Sciatic nerve (tissue), 2 donors: ENCODE measurements at regions not wholly inside any gene's neighbourhood (a gene's known extent, or its start where the extent isn't known, plus 50 kb on each side); places are given as distances from the start of the nearest gene placed in this dataset.

Source experiments
- ATAC-seq: fragments of 200-7000 bp; cut with Tn5 transposase; one replicate; pipeline ENCODE4 v1.9.1; 2020; ENCODE audit warnings: mild to moderate bottlenecking, moderate library complexity
- DNase-seq: peaks from one replicate; pipeline ENCODE4 v3.0.0-alpha.2; 2020; ENCODE audit warnings: low spot score
- intact Hi-C: fragments of 100-400 bp; cut with DNase I; formaldehyde crosslinking; loops from one replicate; pipeline ENCODE4 v1.14.2; 2022
- donor health status: DM: no; HTN: no; CAD: no.
- donor health status: DM: no; HTN: no; CAD: no.

GRCh38 chr14:44791730-44792129 lies 170.0 kb downstream of the KLHL28 start:
- DNase-seq (no peak), ATAC-seq (no peak)
- intact Hi-C loops: no loop called here

GRCh38 chr14:44788612-44789011 lies 173.1 kb downstream of the KLHL28 start:
- ATAC-seq (no peak), DNase-seq (no peak)
- intact Hi-C loops: no loop called here

GRCh38 chr14:44785096-44785495 lies 176.7 kb downstream of the KLHL28 start:
- no peak for ATAC-seq
- DNase-seq: no peak
- intact Hi-C loops: no loop called here

DNA sequence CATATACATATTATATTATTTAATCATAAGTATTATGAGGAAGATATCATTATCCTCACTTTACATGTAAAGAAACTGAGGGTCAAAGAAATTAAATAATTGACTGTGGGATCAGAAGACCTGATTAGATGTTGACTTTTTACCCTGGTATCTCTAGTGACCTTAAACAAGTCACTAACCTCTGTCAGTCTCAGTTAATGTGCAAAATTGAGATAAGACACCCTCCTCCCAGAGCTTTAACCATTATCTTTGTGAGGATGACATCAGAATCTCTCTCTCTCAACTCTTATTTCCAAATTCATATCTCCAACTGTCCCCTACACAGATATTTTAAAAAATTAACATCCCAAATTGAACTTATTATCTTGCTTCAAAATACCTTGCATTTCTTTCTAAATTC lies 177.8 kb downstream of the KLHL28 start:
- no peak for DNase-seq
- intact Hi-C loops: no loop called here
- no peak for ATAC-seq

GRCh38 chr14:44782775-44783238 lies 178.9 kb downstream of the KLHL28 start:
- intact Hi-C loops: no loop called here
- no peak for DNase-seq
- ATAC-seq: peak; percentile 75

DNA sequence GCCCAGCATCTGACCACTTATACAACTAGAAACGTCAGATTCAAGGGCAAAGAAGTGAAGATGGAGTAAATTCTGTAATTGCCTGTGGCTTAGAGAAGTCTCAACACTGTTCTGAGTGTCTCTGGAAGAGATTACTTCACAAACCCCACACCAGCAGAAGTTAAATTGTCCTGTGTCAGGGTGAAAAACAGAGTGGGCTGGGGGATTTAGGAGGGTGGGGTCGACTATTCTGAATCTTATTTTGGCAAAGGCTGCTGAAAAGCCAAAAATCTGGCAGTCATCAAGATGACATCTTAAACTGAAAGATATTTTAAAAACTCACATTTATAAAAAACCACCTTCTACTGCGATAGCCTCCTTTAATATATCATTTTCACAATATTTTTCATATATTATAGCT lies 180.8 kb downstream of the KLHL28 start:
- DNase-seq: no peak
- intact Hi-C loops: no loop called here
- no peak for ATAC-seq

DNA sequence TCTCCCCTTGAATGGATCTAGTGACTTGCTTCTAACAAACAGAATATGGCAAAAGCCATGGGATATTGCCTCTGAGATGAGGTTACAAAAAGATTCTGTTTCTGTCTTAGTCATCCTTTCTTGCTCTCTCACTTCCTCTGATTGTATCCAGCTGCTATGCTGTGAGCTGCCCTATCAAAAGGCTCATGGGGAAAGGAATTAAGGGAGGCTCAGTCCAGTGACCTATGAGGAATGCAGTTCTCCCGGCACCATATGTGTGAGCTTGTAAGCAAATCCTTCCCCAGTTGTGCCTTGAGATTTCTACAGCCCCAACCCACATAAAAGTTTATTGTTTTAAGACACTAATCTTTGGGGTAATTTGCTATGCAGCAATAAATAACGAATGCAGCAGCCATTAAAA lies 183.1 kb downstream of the KLHL28 start:
- DNase-seq (no peak), ATAC-seq (peak; percentile 68)
- intact Hi-C loops: no loop called here

DNA sequence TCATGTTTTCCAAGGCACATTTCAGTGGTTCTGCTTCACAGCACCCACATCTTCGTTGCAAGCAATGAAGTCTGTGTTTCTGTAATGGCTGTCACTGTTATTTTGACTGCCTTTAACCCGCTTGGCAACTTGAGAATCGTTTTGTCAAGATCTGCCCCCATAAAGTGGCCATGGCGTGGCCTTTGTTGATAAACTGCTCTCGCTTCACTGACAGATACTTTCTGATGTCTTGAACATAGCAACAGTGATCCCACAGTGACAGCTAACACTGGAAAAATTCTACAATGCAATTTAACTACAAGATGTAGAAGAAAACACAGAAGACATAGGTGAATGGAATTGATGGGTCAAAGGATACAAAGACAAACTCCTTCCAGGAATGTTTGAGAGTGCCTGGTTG lies 184.2 kb downstream of the KLHL28 start:
- ATAC-seq (no peak), DNase-seq (no peak)
- intact Hi-C loops: no loop called here

GRCh38 chr14:44775248-44775647 lies 186.5 kb downstream of the KLHL28 start:
- DNase-seq (no peak), ATAC-seq (no peak)
- intact Hi-C loops: no loop called here

DNA sequence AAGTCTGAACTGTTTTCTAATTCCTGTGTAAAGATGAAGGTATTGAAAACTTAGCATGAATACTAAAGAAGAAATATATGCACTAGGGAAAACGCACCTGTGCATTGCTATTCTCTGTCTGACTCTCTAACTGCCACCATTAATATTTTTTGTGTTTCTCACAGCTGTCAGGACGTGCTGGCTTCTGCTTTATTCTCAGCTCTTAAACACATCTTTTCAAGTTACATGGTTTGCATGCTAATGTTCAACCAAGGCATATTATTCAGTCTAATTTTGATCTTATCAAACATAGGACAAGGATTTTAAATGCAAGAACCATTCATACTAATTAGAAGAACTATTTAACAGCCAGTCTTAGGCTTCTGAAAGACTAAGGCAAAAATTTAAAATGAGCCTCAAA lies 187.4 kb downstream of the KLHL28 start:
- ATAC-seq (no peak), DNase-seq (no peak)
- intact Hi-C loops: no loop called here

- DNase-seq (no peak), ATAC-seq (no peak)
- intact Hi-C loops: no loop called here
Observed at GRCh38 chr14:44771496-44771895, 190.3 kb downstream of the KLHL28 start.

GRCh38 chr14:44770201-44770600 lies 191.5 kb downstream of the KLHL28 start:
- intact Hi-C loops: no loop called here
- no peak for ATAC-seq

GRCh38 chr14:44768935-44769334 lies 192.8 kb downstream of the KLHL28 start:
- ATAC-seq (no peak), DNase-seq (no peak)
- intact Hi-C loops: no loop called here

More at GRCh38 chr14:44770201-44770600, 191.5 kb downstream of the KLHL28 start:
- DNase-seq: no peak

GRCh38 chr14:44767646-44768173 lies 194.0 kb downstream of the KLHL28 start:
- intact Hi-C loops: no loop called here
- ATAC-seq (no peak), DNase-seq (no peak)

GRCh38 chr14:44766285-44766684 lies 195.5 kb downstream of the KLHL28 start:
- no peak for DNase-seq
- intact Hi-C loops: no loop called here
- ATAC-seq: no peak

- no peak for DNase-seq
- ATAC-seq: no peak
- intact Hi-C loops: no loop called here
Observed at GRCh38 chr14:44763356-44763755, 198.4 kb downstream of the KLHL28 start.

DNA sequence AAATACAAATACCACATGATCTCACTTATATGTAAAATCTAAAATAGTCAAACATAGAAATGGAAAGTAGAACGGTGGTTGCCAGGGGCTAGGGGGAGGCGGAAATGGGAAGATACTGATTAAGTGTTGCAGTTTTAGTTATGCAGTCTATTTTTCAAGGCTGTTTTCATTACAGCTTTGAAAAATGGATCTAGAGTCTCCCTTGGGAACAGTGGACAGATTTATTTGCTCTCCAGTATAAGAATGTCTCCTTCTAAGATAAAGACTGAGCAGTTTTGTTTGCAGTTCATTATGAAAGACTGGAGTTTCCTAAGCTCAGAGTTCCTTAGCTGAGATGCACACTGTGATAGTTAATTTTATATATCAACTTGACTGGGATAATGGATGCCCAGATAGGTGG lies 202.5 kb downstream of the KLHL28 start:
- ATAC-seq: no peak

GRCh38 chr14:44756554-44756953 lies 205.2 kb downstream of the KLHL28 start:
- no peak for DNase-seq
- intact Hi-C loops: no loop called here
- ATAC-seq: no peak

More for the DNA sequence above, 202.5 kb downstream of the KLHL28 start:
- no peak for DNase-seq
- intact Hi-C loops: no loop called here

DNA sequence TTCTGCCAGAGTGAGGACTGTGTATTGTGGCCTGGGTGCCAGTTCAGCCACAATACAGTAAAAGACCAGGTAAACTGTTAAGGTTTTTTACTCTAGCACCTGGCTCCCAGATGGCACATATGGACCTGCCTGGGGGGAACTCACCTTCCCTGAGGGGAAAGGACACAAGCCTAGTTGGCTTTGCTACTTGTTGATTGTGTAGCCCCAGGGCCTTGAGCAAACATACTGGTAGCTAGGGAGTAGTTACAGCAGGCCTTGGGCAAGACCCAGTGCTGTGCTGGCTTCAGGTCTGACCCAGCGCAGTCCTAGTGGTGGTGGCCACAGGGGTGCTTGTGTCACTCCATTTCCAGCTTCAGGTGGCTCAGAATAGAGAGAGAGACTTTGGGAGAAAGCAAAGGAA lies 216.4 kb downstream of the KLHL28 start:
- ATAC-seq (no peak), DNase-seq (no peak)
- intact Hi-C loops: no loop called here

DNA sequence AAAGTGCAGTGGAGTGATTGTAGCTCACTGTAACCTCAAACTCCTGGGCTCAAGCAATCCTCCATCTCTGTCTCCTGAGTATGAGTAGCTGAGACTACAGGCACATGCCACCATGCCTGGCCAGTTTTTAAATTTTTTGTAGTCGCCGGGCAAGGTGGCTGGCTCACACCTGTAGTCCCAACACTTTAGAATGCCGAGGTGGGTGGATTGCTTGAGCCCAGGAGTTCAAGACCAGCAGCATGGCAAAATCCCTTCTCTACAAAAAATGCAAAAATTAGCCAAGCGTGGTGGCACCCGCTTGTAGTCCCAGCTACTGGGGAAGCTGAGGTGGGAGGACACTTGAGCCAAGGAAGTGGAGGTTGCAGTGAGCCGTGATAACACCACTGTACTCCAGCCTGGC lies 219.5 kb downstream of the KLHL28 start:
- DNase-seq (no peak), ATAC-seq (no peak)
- intact Hi-C loops: no loop called here

DNA sequence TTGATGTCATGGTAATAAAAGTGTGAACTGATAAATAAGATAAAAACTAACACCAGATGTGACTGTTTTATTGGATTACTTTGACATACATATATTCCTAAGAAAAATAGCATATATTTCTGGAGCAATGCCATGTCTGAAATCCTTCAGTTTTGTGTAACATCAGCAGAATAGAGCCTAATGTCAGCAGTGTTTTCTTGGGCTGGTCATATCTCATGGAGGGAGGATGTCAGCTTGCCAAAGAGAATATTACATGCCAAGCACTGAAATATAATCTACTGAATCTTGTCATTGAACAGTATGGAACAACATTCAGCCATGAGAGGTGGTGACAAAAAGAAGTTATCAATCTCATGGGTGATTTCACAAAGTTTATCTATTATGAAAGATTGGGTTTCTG lies 220.3 kb downstream of the KLHL28 start:
- ATAC-seq (no peak), DNase-seq (no peak)
- intact Hi-C loops: no loop called here

- no peak for DNase-seq
- ATAC-seq: no peak
- intact Hi-C loops: no loop called here
Observed at GRCh38 chr14:44736326-44736725, 225.4 kb downstream of the KLHL28 start.
